Panc1 (cell line): ENCODE measurements at regions not wholly inside any gene's neighbourhood (a gene's known extent, or its start where the extent isn't known, plus 50 kb on each side); places are given as distances from the start of the nearest gene placed in this dataset.

Experiments used
- ATAC-seq: fragments of 200-7000 bp; cut with Tn5 transposase; 2 replicates; pipeline ENCODE4 v1.9.1; 2020; ENCODE audit warnings: mild to moderate bottlenecking, moderate library complexity
- BruUV-seq: library from RNA; stranded (reverse); fragments of 400-500 nt; replicated peaks from 2 replicates; lab custom pipeline; 2021; lab: Mats Ljungman, UMichigan
- CTCF ChIA-PET: fragments of 300-600 bp; sonication (Branson Sonifier 250); formaldehyde crosslinking; loops from one replicate; lab custom pipeline; 2022; ENCODE audit warnings: antibody characterized with exemption; lab: Charles Lee
- POLR2A ChIA-PET: fragments of 300-600 bp; sonication (Branson Sonifier 250); formaldehyde crosslinking; loops from one replicate; lab custom pipeline; 2022; ENCODE audit warnings: antibody characterized with exemption; lab: Charles Lee
- DNase-seq: peaks from one replicate; pipeline ENCODE4 v3.0.0-alpha.2; 2010; ENCODE audit warnings: low read depth, low spot score
- H3K27ac ChIP-seq: 2 replicates; pipeline ENCODE4 v1.5.1; 2011; ENCODE audit warnings: mild to moderate bottlenecking, low read length, inconsistent platforms
- H3K27me3 ChIP-seq: fragments of 200-500 bp; sonication (Bioruptor generic); 2 replicates; pipeline ENCODE4 v1.6.0; 2014; ENCODE audit warnings: low read length, inconsistent platforms; ENCODE audit not compliant: control insufficient read depth, insufficient read depth
- H3K36me3 ChIP-seq: fragments of 200-500 bp; sonication (Bioruptor generic); 2 replicates; pipeline ENCODE4 v1.5.1; 2014; ENCODE audit warnings: inconsistent platforms, mild to moderate bottlenecking, low read length, moderate library complexity; ENCODE audit not compliant: control insufficient read depth, insufficient read depth
- H3K4me1 ChIP-seq: 2 replicates; pipeline ENCODE4 v1.5.1; 2011; ENCODE audit warnings: inconsistent platforms, mild to moderate bottlenecking, low read length, moderate library complexity; ENCODE audit not compliant: control insufficient read depth, insufficient read depth
- H3K4me3 ChIP-seq, 2 experiments: 2 replicates each; pipeline ENCODE4 v1.5.1; 2011 to 2012; ENCODE audit warnings: low read depth in 2 of 2, low read length in 2 of 2, mild to moderate bottlenecking in 2 of 2, inconsistent platforms in 1 of 2, moderate library complexity in 1 of 2
- H3K9me3 ChIP-seq: fragments of 200-500 bp; sonication (Bioruptor generic); 2 replicates; pipeline ENCODE4 v1.5.1; 2014; ENCODE audit warnings: low read depth, mild to moderate bottlenecking, inconsistent platforms, low read length, moderate library complexity; ENCODE audit not compliant: control insufficient read depth, insufficient read depth
- CTCF ChIP-seq: fragments of 450-650 bp; IDR thresholded peaks from 2 replicates; pipeline ENCODE4 v1.5.1; 2017; ENCODE audit warnings: mild to moderate bottlenecking
- POLR2AphosphoS5 ChIP-seq: IDR thresholded peaks from 2 replicates; pipeline ENCODE4 v1.6.1; 2012; ENCODE audit warnings: mild to moderate bottlenecking, low read depth, low read length, moderate library complexity
- REST ChIP-seq, 2 experiments: IDR thresholded peaks; 2 replicates each; pipeline ENCODE4 v1.6.1; 2011 to 2012; ENCODE audit warnings: low read depth in 2 of 2, control low read depth in 1 of 2, low read length in 1 of 2, mild to moderate bottlenecking in 1 of 2, moderate library complexity in 1 of 2; ENCODE audit not compliant: insufficient read depth in 1 of 2
- SIN3A ChIP-seq: IDR thresholded peaks from 2 replicates; pipeline ENCODE4 v1.6.1; 2012; ENCODE audit warnings: low read depth, mild to moderate bottlenecking, low read length, moderate library complexity, borderline replicate concordance; ENCODE audit not compliant: insufficient read depth
- TCF7L2 ChIP-seq: IDR thresholded peaks from 2 replicates; pipeline ENCODE4 v1.6.1; 2011; ENCODE audit warnings: mild to moderate bottlenecking, low read depth, low read length, inconsistent platforms
- in situ Hi-C: cut with HindIII; loops from 2 replicates; pipeline ENCODE4 v1.10.0; 2016; ENCODE audit warnings: low sequenced_read_pairs, low pct_unique_long_range_greater_than_20kb
- intact Hi-C: fragments of 100-400 bp; cut with micrococcal nuclease; formaldehyde crosslinking; loops from one replicate; pipeline ENCODE4 v1.10.0; 2022; ENCODE audit not compliant: unreplicated experiment

- Histone ChIP-seq H3K4me3 (no peak overlapping the region), H3K4me1 (no peaks in the 10 kb centered on the region), H3K9me3 (no peaks in the 10 kb centered on the region), H3K36me3 (no peaks in the 10 kb centered on the region), H3K27ac (no peak overlapping the region), H3K27me3 (no peaks in the 10 kb centered on the region)
- CTCF ChIA-PET = no interaction called here
- POLR2A ChIA-PET = no interaction called here
- DNase-seq = no peak
- intact Hi-C loops = no loop called here
- no peak for ATAC-seq
- BruUV-seq = no TSS peak
- in situ Hi-C loops = no loop called here
- TF ChIP-seq REST (IDR thresholded peaks at IDR 0.05; ENCODE audit: insufficient read depth in 1 of 2, low read depth in 2 of 2, low read length in 1 of 2) (no peak), POLR2AphosphoS5 (no peak), CTCF (no peak), TCF7L2 (no peak), SIN3A (no peak)
Observed at GRCh38 chr13:60700994-60701393, 304.0 kb downstream of the TDRD3 start.

GRCh38 chr13:60699636-60700035 is 302.6 kb downstream of the TDRD3 start:
- Histone ChIP-seq H3K27ac (no peak overlapping the region), H3K4me3 (no peak overlapping the region), H3K36me3 (no peaks in the 10 kb centered on the region), H3K27me3 (no peaks in the 10 kb centered on the region), H3K9me3 (no peaks in the 10 kb centered on the region), H3K4me1 (no peaks in the 10 kb centered on the region)
- BruUV-seq = no TSS peak
- TF ChIP-seq POLR2AphosphoS5 (no peak), TCF7L2 (no peak), CTCF (no peak), SIN3A (no peak), REST (IDR thresholded peaks at IDR 0.05; ENCODE audit: insufficient read depth in 1 of 2, low read depth in 2 of 2, low read length in 1 of 2) (no peak)
- intact Hi-C loops = no loop called here
- ChIA-PET POLR2A (no interaction called here), CTCF (no interaction called here)
- ATAC-seq (no peak), DNase-seq (no peak)
- in situ Hi-C loops = no loop called here
